OCI-LY7 (cell line): ENCODE measurements at regions not wholly inside any gene's neighbourhood (a gene's known extent, or its start where the extent isn't known, plus 50 kb on each side); places are given as distances from the start of the nearest gene placed in this dataset.

ENCODE experiments used
- CTCF ChIP-seq: fragments of 200-600 bp; sonication (generic); conservative IDR thresholded peaks from 2 replicates; pipeline ENCODE4 v1.5.1; 2014; ENCODE audit warnings: mild to moderate bottlenecking, antibody characterized with exemption, low read length, moderate library complexity, mixed read lengths
- EZH2phosphoT487 ChIP-seq: fragments of 200-600 bp; sonication (generic); IDR thresholded peaks from 2 replicates; pipeline ENCODE4 v1.6.1; 2018; ENCODE audit warnings: low read depth, borderline replicate concordance, mild to moderate bottlenecking, mixed run types, antibody characterized with exemption, low read length, moderate library complexity, mixed read lengths

GRCh38 chr6:113343940-113344339, 513.2 kb upstream of the MARCKS start:
- TF ChIP-seq CTCF (no peak), EZH2phosphoT487 (no peak)
